ENCODE measurements at regions not wholly inside any gene's neighbourhood (a gene's known extent, or its start where the extent isn't known, plus 50 kb on each side); places are given as distances from the start of the nearest gene placed in this dataset.

DNA sequence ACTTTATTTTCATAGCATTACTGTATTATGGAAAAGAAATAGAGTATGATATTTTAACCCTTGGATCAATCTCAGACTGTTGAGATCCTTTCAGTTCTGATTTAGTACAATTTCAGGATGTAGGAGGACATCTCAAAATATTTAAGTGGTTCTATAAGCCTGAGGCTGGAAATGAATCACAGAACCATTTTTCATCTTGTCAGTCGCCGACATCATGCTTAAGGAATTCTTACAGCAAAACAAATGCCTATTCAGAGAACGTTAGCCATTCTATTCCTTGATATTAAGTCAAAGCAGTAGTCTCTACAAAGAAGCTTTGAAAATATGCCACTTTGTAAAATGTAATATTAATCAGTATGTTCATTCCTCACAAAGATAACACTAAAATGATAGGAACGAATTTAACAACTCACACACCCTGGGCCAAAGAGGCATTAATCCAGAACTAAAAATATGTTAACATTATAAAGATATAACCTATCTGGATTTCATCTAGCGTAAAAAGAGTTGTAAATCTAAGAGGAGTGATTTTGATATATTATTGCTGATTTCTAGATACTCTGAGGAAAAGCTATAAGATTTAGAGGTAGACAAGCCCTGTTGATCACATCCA lies 152.0 kb downstream of the GASK1B start:
- WGBS, 2 donors (ENCODE audit: extremely low coverage in 2 of 2, insufficient read length in 2 of 2, insufficient replicate concordance in 1 of 2) = no CpG with 5 or more reads among the region's 5 CpGs
- Histone ChIP-seq H4K91ac (ENCODE audit: low read depth, low read length, poor library complexity) (no peak overlapping the region), H2BK12ac (ENCODE audit: low read length) (no peak overlapping the region), H2AK5ac (ENCODE audit: low read depth, low read length) (no peak overlapping the region), H2BK15ac (ENCODE audit: low read length) (no peak overlapping the region), H3K27me3 (ENCODE audit: control insufficient read depth in 3 of 3, insufficient read depth in 3 of 3, low read depth in 1 of 3, low read length in 3 of 3) (no peaks in the 10 kb centered on the region), H3K4ac (ENCODE audit: low read length) (no peak overlapping the region), H3K14ac (ENCODE audit: low read length) (no peak overlapping the region), H4K8ac (ENCODE audit: low read depth, low read length) (no peak overlapping the region), H3K9ac (ENCODE audit: low read depth, low read length, poor library complexity) (no peak overlapping the region), H3K9me3 (replicated peaks in 1 of 2; ENCODE audit: control insufficient read depth in 2 of 2, insufficient read depth in 1 of 2, low read depth in 1 of 2, low read length in 2 of 2) (no peaks in the 10 kb centered on the region), H3K4me1 (ENCODE audit: control insufficient read depth in 2 of 2, insufficient read depth in 1 of 2, low read depth in 1 of 2, low read length in 2 of 2) (peaks cover 2 to 13% of the 10 kb centered on the region in 2 donors), H3K36me3 (replicated peaks in 1 of 2; ENCODE audit: control insufficient read depth in 2 of 2, insufficient read depth in 2 of 2, low read length in 2 of 2) (no peaks in the 10 kb centered on the region), H3K23ac (ENCODE audit: low read depth, low read length, poor library complexity) (no peak overlapping the region), H3K4me3 (ENCODE audit: low read length in 2 of 2) (no peak overlapping the region), H2BK120ac (ENCODE audit: low read depth, low read length) (no peak overlapping the region), H3K18ac (ENCODE audit: low read length) (no peak overlapping the region), H2BK5ac (ENCODE audit: low read length) (no peak overlapping the region), H3K27ac (replicated peaks; ENCODE audit: low read length) (no peak overlapping the region), H3K4me2 (ENCODE audit: insufficient read depth, low read length, poor library complexity, severe bottlenecking) (no peak overlapping the region), H2AFZ (ENCODE audit: low read length) (no peak overlapping the region), H3K79me1 (ENCODE audit: low read depth, low read length) (no peaks in the 10 kb centered on the region)
- no peak for DNase-seq (ENCODE audit: low spot score)

DNA sequence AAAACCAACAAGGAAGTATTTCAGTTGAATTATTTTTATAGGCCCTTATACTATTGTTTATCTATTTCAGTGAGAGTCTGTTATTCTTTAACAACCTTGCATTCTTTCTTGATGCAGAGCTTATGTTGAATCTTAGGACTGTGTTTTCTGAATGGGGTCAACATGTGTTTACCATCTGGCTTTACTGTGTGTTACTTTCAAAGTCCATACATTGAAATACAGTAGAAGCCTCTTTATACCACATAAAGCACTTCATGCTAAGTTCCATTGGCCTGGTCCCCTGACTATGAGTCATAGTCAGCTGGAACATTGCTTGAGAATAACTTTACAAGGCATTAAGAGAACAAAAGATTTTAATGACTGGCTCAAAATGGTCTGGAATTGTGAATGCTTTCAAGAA lies 152.6 kb downstream of the GASK1B start:
- Histone ChIP-seq H3K4me3 (ENCODE audit: low read length in 2 of 2) (no peak overlapping the region), H3K36me3 (replicated peaks in 1 of 2; ENCODE audit: control insufficient read depth in 2 of 2, insufficient read depth in 2 of 2, low read length in 2 of 2) (no peaks in the 10 kb centered on the region), H3K4ac (ENCODE audit: low read length) (no peak overlapping the region), H2BK12ac (ENCODE audit: low read length) (no peak overlapping the region), H3K27ac (replicated peaks; ENCODE audit: low read length) (no peak overlapping the region), H2BK15ac (ENCODE audit: low read length) (no peak overlapping the region), H3K9ac (ENCODE audit: low read depth, low read length, poor library complexity) (no peak overlapping the region), H3K14ac (ENCODE audit: low read length) (no peak overlapping the region), H3K23ac (ENCODE audit: low read depth, low read length, poor library complexity) (no peak overlapping the region), H2AFZ (ENCODE audit: low read length) (peak overlapping the region; percentile 38), H2AK5ac (ENCODE audit: low read depth, low read length) (no peak overlapping the region), H4K8ac (ENCODE audit: low read depth, low read length) (no peak overlapping the region), H3K9me3 (replicated peaks in 1 of 2; ENCODE audit: control insufficient read depth in 2 of 2, insufficient read depth in 1 of 2, low read depth in 1 of 2, low read length in 2 of 2) (no peaks in the 10 kb centered on the region), H3K4me1 (ENCODE audit: control insufficient read depth in 2 of 2, insufficient read depth in 1 of 2, low read depth in 1 of 2, low read length in 2 of 2) (peaks cover 2 to 13% of the 10 kb centered on the region in 2 donors), H2BK120ac (ENCODE audit: low read depth, low read length) (no peak overlapping the region), H2BK5ac (ENCODE audit: low read length) (no peak overlapping the region), H3K18ac (ENCODE audit: low read length) (no peak overlapping the region), H4K91ac (ENCODE audit: low read depth, low read length, poor library complexity) (no peak overlapping the region), H3K79me1 (ENCODE audit: low read depth, low read length) (no peaks in the 10 kb centered on the region), H3K27me3 (ENCODE audit: control insufficient read depth in 3 of 3, insufficient read depth in 3 of 3, low read depth in 1 of 3, low read length in 3 of 3) (no peaks in the 10 kb centered on the region), H3K4me2 (ENCODE audit: insufficient read depth, low read length, poor library complexity, severe bottlenecking) (no peak overlapping the region)
- DNase-seq (ENCODE audit: low spot score) = no peak

DNA sequence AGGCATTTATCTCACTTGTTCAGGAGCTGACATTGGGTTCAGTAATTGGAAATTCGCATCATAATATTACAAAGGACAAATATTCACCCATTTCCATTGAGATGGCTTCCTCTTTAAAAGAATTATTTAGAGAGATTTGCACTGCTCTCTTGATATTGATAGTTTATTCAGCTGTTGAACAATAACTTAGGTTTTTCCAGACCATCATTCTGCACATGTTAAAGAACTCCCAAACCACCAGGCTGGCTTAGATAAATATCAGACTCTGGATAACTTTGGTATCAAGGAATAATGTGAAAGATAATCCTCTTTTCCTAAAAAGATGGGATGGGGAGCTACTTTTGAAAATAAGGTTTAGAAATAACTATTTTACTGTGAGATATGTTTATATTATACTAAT lies 154.0 kb downstream of the GASK1B start:
- no peak for DNase-seq (ENCODE audit: low spot score)
- no peak overlapping the region for H3K27ac ChIP-seq (replicated peaks; ENCODE audit: low read length)

DNA sequence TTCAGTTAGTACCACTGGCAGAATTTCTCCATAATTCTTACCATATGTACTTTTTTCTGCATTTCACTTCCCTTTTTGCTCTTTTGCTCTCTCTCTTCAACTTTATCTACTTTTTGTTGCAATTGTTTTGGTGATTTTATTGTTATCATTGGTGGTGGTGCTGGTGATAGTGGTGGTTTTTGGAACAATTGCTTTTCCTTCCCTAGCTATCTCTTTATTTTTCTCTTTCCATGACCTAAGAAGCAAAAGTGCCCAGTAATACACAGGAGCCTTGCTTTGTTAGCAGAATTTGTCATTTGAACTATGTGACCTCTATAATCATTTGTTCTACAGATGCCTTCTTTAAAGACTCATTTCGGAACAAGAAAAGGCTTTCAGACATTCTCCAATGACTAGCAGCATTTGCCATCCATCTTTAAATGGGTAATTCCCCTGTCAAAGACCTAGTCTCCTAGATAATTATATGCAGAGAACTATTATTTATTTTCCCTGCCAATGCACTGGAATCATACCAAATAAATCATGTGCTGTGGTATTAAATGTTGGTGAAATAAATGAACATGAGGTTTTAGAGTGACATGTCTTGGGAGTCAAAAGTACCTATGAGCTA lies 154.5 kb downstream of the GASK1B start:
- no peak overlapping the region for H3K14ac ChIP-seq (ENCODE audit: low read length)

More for the DNA sequence above, 154.0 kb downstream of the GASK1B start:
- Histone ChIP-seq H3K79me1 (ENCODE audit: low read depth, low read length) (no peaks in the 10 kb centered on the region), H2BK5ac (ENCODE audit: low read length) (no peak overlapping the region), H2BK15ac (ENCODE audit: low read length) (no peak overlapping the region), H3K27me3 (ENCODE audit: control insufficient read depth in 3 of 3, insufficient read depth in 3 of 3, low read depth in 1 of 3, low read length in 3 of 3) (no peaks in the 10 kb centered on the region), H3K9ac (ENCODE audit: low read depth, low read length, poor library complexity) (no peak overlapping the region), H3K14ac (ENCODE audit: low read length) (no peak overlapping the region), H2AFZ (ENCODE audit: low read length) (no peak overlapping the region), H4K8ac (ENCODE audit: low read depth, low read length) (no peak overlapping the region), H3K23ac (ENCODE audit: low read depth, low read length, poor library complexity) (no peak overlapping the region), H3K18ac (ENCODE audit: low read length) (no peak overlapping the region), H3K4me3 (ENCODE audit: low read length in 2 of 2) (no peak overlapping the region), H4K91ac (ENCODE audit: low read depth, low read length, poor library complexity) (no peak overlapping the region), H3K9me3 (replicated peaks in 1 of 2; ENCODE audit: control insufficient read depth in 2 of 2, insufficient read depth in 1 of 2, low read depth in 1 of 2, low read length in 2 of 2) (no peaks in the 10 kb centered on the region), H3K36me3 (replicated peaks in 1 of 2; ENCODE audit: control insufficient read depth in 2 of 2, insufficient read depth in 2 of 2, low read length in 2 of 2) (no peaks in the 10 kb centered on the region), H3K4me2 (ENCODE audit: insufficient read depth, low read length, poor library complexity, severe bottlenecking) (no peak overlapping the region), H3K4ac (ENCODE audit: low read length) (no peak overlapping the region), H2BK120ac (ENCODE audit: low read depth, low read length) (no peak overlapping the region), H3K4me1 (ENCODE audit: control insufficient read depth in 2 of 2, insufficient read depth in 1 of 2, low read depth in 1 of 2, low read length in 2 of 2) (peaks cover 2 to 13% of the 10 kb centered on the region in 2 donors), H2BK12ac (ENCODE audit: low read length) (no peak overlapping the region), H2AK5ac (ENCODE audit: low read depth, low read length) (no peak overlapping the region)
- WGBS, 2 donors (ENCODE audit: extremely low coverage in 2 of 2, insufficient read length in 2 of 2, insufficient replicate concordance in 1 of 2) = no CpG with 5 or more reads among the region's 1 CpG

More for the DNA sequence above, 154.5 kb downstream of the GASK1B start:
- Histone ChIP-seq H2BK5ac (ENCODE audit: low read length) (no peak overlapping the region), H2AFZ (ENCODE audit: low read length) (no peak overlapping the region), H2BK15ac (ENCODE audit: low read length) (no peak overlapping the region), H3K18ac (ENCODE audit: low read length) (no peak overlapping the region), H3K79me1 (ENCODE audit: low read depth, low read length) (no peaks in the 10 kb centered on the region), H2AK5ac (ENCODE audit: low read depth, low read length) (no peak overlapping the region), H2BK12ac (ENCODE audit: low read length) (no peak overlapping the region), H3K27me3 (ENCODE audit: control insufficient read depth in 3 of 3, insufficient read depth in 3 of 3, low read depth in 1 of 3, low read length in 3 of 3) (no peaks in the 10 kb centered on the region), H3K9ac (ENCODE audit: low read depth, low read length, poor library complexity) (no peak overlapping the region), H3K4me3 (ENCODE audit: low read length in 2 of 2) (no peak overlapping the region), H3K4me1 (ENCODE audit: control insufficient read depth in 2 of 2, insufficient read depth in 1 of 2, low read depth in 1 of 2, low read length in 2 of 2) (peaks cover 2 to 13% of the 10 kb centered on the region in 2 donors), H3K9me3 (replicated peaks in 1 of 2; ENCODE audit: control insufficient read depth in 2 of 2, insufficient read depth in 1 of 2, low read depth in 1 of 2, low read length in 2 of 2) (no peaks in the 10 kb centered on the region), H3K4me2 (ENCODE audit: insufficient read depth, low read length, poor library complexity, severe bottlenecking) (no peak overlapping the region), H2BK120ac (ENCODE audit: low read depth, low read length) (no peak overlapping the region), H3K27ac (replicated peaks; ENCODE audit: low read length) (no peak overlapping the region), H4K91ac (ENCODE audit: low read depth, low read length, poor library complexity) (no peak overlapping the region), H3K4ac (ENCODE audit: low read length) (no peak overlapping the region), H3K23ac (ENCODE audit: low read depth, low read length, poor library complexity) (no peak overlapping the region), H4K8ac (ENCODE audit: low read depth, low read length) (no peak overlapping the region), H3K36me3 (replicated peaks in 1 of 2; ENCODE audit: control insufficient read depth in 2 of 2, insufficient read depth in 2 of 2, low read length in 2 of 2) (no peaks in the 10 kb centered on the region)
- no peak for DNase-seq (ENCODE audit: low spot score)
- WGBS, 2 donors (ENCODE audit: extremely low coverage in 2 of 2, insufficient read length in 2 of 2, insufficient replicate concordance in 1 of 2) = no CpG with 5 or more reads among the region's 1 CpG
